KMS-11 (cell line): ENCODE measurements at regions not wholly inside any gene's neighbourhood (a gene's known extent, or its start where the extent isn't known, plus 50 kb on each side); places are given as distances from the start of the nearest gene placed in this dataset.
"Not testable (repeated sequence)": the region's sequence is repeated elsewhere in the genome, so short reads cannot be mapped to it uniquely, and the experiment has no call there.

Source experiments
- H2AFZ ChIP-seq: fragments of 200-600 bp; sonication (generic); 2 replicates; pipeline ENCODE4 v1.6.1; 2016; ENCODE audit warnings: antibody characterized with exemption, mixed run types, low read depth
- H3K27ac ChIP-seq: fragments of 200-600 bp; sonication (generic); 2 replicates; pipeline ENCODE4 v1.6.1; 2016; ENCODE audit warnings: mild to moderate bottlenecking, mixed run types
- H3K27me3 ChIP-seq: fragments of 200-600 bp; sonication (generic); 2 replicates; pipeline ENCODE4 v1.6.1; 2017; ENCODE audit warnings: mild to moderate bottlenecking, low read depth, mixed run types, moderate library complexity; ENCODE audit not compliant: insufficient read depth
- H3K36me3 ChIP-seq: fragments of 200-600 bp; sonication (generic); 2 replicates; pipeline ENCODE4 v1.6.1; 2017; ENCODE audit warnings: mild to moderate bottlenecking, mixed run types; ENCODE audit not compliant: insufficient read depth
- H3K4me1 ChIP-seq: fragments of 200-600 bp; sonication (generic); 2 replicates; pipeline ENCODE4 v1.6.1; 2016; ENCODE audit warnings: mild to moderate bottlenecking, low read depth, mixed run types; ENCODE audit not compliant: poor library complexity, severe bottlenecking
- H3K4me2 ChIP-seq: fragments of 200-600 bp; sonication (generic); 2 replicates; pipeline ENCODE4 v1.7.0; 2016; ENCODE audit warnings: mild to moderate bottlenecking, mixed run types
- H3K4me3 ChIP-seq: fragments of 200-600 bp; sonication (generic); IDR thresholded peaks from 2 replicates; pipeline ENCODE4 v1.6.1; 2017; ENCODE audit warnings: low read depth, low read length, mixed read lengths; ENCODE audit not compliant: insufficient read depth
- H3K79me2 ChIP-seq: fragments of 200-600 bp; sonication (generic); 2 replicates; pipeline ENCODE4 v1.6.1; 2016; ENCODE audit warnings: low read depth, mixed run types; ENCODE audit not compliant: insufficient read depth
- H3K9ac ChIP-seq: fragments of 200-600 bp; sonication (generic); 2 replicates; pipeline ENCODE4 v1.6.1; 2016; ENCODE audit warnings: mild to moderate bottlenecking, mixed run types
- H4K20me1 ChIP-seq: fragments of 200-600 bp; sonication (generic); 2 replicates; pipeline ENCODE4 v1.6.1; 2016; ENCODE audit warnings: mild to moderate bottlenecking, mixed run types; ENCODE audit not compliant: insufficient read depth
- TF ChIP-seq, protein P1 (sequence below): fragments of 200-600 bp; sonication (generic); conservative IDR thresholded peaks from 2 replicates; pipeline ENCODE4 v1.6.1; 2017; ENCODE audit warnings: low read depth, mild to moderate bottlenecking, antibody characterized with exemption, low read length, moderate library complexity, mixed read lengths

GRCh38 chr5:119694284-119694683, 64.9 kb downstream of the FAM170A start:
- Histone ChIP-seq H3K9ac (no peak overlapping the region), H3K79me2 (no peaks in the 10 kb centered on the region), H3K36me3 (no peaks in the 10 kb centered on the region), H3K4me3 (no peak overlapping the region), H3K4me1 (no peaks in the 10 kb centered on the region), H3K4me2 (no peak overlapping the region), H3K27ac (no peak overlapping the region), H3K27me3 (no peaks in the 10 kb centered on the region), H2AFZ (no peak overlapping the region), H4K20me1 (no peaks in the 10 kb centered on the region)
- TF ChIP-seq, protein P1, sequence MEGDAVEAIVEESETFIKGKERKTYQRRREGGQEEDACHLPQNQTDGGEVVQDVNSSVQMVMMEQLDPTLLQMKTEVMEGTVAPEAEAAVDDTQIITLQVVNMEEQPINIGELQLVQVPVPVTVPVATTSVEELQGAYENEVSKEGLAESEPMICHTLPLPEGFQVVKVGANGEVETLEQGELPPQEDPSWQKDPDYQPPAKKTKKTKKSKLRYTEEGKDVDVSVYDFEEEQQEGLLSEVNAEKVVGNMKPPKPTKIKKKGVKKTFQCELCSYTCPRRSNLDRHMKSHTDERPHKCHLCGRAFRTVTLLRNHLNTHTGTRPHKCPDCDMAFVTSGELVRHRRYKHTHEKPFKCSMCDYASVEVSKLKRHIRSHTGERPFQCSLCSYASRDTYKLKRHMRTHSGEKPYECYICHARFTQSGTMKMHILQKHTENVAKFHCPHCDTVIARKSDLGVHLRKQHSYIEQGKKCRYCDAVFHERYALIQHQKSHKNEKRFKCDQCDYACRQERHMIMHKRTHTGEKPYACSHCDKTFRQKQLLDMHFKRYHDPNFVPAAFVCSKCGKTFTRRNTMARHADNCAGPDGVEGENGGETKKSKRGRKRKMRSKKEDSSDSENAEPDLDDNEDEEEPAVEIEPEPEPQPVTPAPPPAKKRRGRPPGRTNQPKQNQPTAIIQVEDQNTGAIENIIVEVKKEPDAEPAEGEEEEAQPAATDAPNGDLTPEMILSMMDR: no peak

DNA sequence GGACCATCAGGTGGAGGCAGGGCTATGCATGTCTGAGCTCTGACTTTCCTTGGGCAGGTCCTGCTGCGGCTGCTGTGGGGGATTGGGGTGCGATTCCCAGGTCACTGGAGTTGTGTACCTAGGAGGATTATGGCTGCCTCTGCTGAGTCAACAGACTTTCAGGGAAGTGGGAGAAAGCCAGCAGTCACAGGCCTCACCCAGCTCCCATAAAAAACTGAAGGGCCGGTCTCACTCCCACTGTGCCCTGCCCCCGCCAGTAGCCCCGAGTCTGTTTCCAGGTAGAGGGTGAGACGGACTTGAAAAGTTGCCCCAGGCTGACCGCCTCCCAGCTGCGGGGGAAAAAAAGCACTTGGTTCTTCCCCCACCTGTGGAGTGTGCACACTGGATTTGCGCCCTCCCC, 76.7 kb downstream of the FAM170A start:
- Histone ChIP-seq H3K27me3 (no peaks in the 10 kb centered on the region), H4K20me1 (no peaks in the 10 kb centered on the region), H3K27ac (no peak overlapping the region), H3K79me2 (no peaks in the 10 kb centered on the region), H3K4me1 (peaks cover 3% of the 10 kb centered on the region), H2AFZ (no peak overlapping the region), H3K9ac (no peak overlapping the region), H3K36me3 (no peaks in the 10 kb centered on the region), H3K4me3 (no peak overlapping the region), H3K4me2 (no peak overlapping the region)
- TF ChIP-seq, protein P1: no peak

DNA sequence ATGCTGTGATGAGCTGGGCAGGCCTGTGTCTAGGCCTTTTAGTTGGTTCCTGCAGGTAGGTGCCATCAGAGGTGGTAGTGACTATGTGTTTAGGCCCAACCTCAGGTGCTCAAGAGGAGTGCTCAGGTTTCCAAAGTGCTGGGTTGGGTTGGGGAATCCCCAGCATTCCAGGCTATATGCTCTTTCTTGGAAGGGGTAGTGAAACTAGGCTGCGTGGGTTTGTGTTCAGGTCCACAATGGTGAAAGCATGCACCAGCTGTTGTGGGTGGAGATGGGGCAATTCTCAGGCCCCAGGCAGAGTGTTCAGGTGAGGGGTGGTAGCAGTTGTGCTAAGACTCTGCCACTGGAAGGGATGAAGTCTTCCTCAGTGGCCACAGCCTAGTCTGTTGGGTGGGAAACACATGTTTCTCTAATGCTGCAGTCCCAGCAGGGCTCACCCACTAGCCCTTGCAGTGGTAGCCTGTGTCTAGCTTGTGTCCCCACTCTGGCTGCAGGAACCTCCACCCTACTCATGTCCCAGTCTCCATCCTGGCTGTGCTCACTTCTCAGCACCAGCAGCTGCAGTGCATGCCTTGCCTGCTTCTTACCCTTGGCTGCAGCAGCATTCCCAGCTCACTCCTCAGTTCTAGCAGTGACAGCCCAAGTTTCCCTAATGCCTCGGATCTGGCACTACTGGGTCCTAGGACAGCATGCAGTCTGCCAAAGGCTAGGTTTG, 78.9 kb downstream of the FAM170A start:
- Histone ChIP-seq H3K27ac (no peak overlapping the region), H3K79me2 (no peaks in the 10 kb centered on the region), H3K4me1 (peaks cover 3% of the 10 kb centered on the region), H3K4me2 (no peak overlapping the region), H2AFZ (no peak overlapping the region), H3K27me3 (no peaks in the 10 kb centered on the region), H3K36me3 (no peaks in the 10 kb centered on the region), H3K9ac (no peak overlapping the region), H3K4me3 (no peak overlapping the region), H4K20me1 (no peaks in the 10 kb centered on the region)
- TF ChIP-seq, protein P1: no peak

- Histone ChIP-seq H3K4me3 (no peak overlapping the region), H3K79me2 (no peaks in the 10 kb centered on the region), H3K4me1 (no peaks in the 10 kb centered on the region), H3K36me3 (no peaks in the 10 kb centered on the region), H2AFZ (no peak overlapping the region), H3K9ac (no peak overlapping the region), H3K4me2 (no peak overlapping the region), H3K27me3 (no peaks in the 10 kb centered on the region), H3K27ac (no peak overlapping the region), H4K20me1 (no peaks in the 10 kb centered on the region)
- TF ChIP-seq, protein P1: no peak
These were observed 92.4 kb downstream of the FAM170A start for GRCh38 chr5:119721775-119722174.

- not testable (repeated sequence) for H3K9ac ChIP-seq, H3K27ac ChIP-seq, H4K20me1 ChIP-seq, H3K4me3 ChIP-seq, H2AFZ ChIP-seq, H3K4me2 ChIP-seq, H3K27me3 ChIP-seq, H3K36me3 ChIP-seq, H3K79me2 ChIP-seq, H3K4me1 ChIP-seq
These were observed 95.9 kb downstream of the FAM170A start for GRCh38 chr5:119725291-119725690.
